ENCODE measurements at regions not wholly inside any gene's neighbourhood (a gene's known extent, or its start where the extent isn't known, plus 50 kb on each side); places are given as distances from the start of the nearest gene placed in this dataset.

DNA sequence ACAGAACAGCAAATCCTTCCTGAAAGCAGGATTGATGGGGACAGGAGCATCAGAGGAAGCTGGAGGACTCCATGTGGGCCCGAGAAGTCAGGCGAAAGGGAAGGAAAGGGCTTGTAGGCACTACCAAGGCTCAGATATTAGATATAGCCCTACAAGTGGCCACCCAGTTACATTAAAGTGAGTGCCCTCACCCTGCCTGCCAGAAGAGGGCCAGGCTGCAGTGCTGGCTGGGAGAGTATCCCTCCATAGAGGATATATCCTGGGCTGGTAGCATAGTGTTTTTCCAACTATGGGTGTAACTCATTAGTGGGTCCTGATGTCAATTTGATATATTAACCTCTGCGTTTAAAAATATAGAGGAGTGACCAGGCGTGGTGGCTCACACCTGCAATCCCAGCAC is 285.2 kb downstream of the MYCN start:
- TF ChIP-seq BACH2 (CRISPR knock-in tag; IDR thresholded peaks at IDR 0.05; ENCODE audit: borderline replicate concordance) (no peak), ARNTL (CRISPR knock-in tag; IDR thresholded peaks at IDR 0.05; ENCODE audit: borderline replicate concordance, low read depth) (no peak), RARB (CRISPR knock-in tag; IDR thresholded peaks at IDR 0.05) (no peak), ZFP3 (CRISPR knock-in tag; IDR thresholded peaks at IDR 0.05) (no peak), ZNF565 (CRISPR knock-in tag; conservative IDR thresholded peaks at IDR 0.05; ENCODE audit: low read depth) (no peak), ESRRG (CRISPR knock-in tag; IDR thresholded peaks at IDR 0.05) (no peak)
- TF ChIP-seq, protein P1, sequence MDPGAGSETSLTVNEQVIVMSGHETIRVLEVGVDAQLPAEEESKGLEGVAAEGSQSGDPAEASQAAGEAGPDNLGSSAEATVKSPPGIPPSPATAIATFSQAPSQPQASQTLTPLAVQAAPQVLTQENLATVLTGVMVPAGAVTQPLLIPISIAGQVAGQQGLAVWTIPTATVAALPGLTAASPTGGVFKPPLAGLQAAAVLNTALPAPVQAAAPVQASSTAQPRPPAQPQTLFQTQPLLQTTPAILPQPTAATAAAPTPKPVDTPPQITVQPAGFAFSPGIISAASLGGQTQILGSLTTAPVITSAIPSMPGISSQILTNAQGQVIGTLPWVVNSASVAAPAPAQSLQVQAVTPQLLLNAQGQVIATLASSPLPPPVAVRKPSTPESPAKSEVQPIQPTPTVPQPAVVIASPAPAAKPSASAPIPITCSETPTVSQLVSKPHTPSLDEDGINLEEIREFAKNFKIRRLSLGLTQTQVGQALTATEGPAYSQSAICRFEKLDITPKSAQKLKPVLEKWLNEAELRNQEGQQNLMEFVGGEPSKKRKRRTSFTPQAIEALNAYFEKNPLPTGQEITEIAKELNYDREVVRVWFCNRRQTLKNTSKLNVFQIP (CRISPR knock-in tag; IDR thresholded peaks at IDR 0.05; ENCODE audit: borderline replicate concordance, low read depth): no peak
- TF ChIP-seq, protein P2, sequence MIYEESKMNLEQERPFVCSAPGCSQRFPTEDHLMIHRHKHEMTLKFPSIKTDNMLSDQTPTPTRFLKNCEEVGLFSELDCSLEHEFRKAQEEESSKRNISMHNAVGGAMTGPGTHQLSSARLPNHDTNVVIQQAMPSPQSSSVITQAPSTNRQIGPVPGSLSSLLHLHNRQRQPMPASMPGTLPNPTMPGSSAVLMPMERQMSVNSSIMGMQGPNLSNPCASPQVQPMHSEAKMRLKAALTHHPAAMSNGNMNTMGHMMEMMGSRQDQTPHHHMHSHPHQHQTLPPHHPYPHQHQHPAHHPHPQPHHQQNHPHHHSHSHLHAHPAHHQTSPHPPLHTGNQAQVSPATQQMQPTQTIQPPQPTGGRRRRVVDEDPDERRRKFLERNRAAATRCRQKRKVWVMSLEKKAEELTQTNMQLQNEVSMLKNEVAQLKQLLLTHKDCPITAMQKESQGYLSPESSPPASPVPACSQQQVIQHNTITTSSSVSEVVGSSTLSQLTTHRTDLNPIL (CRISPR knock-in tag; IDR thresholded peaks at IDR 0.05; ENCODE audit: low read depth): no peak
- TF ChIP-seq, protein P3, sequence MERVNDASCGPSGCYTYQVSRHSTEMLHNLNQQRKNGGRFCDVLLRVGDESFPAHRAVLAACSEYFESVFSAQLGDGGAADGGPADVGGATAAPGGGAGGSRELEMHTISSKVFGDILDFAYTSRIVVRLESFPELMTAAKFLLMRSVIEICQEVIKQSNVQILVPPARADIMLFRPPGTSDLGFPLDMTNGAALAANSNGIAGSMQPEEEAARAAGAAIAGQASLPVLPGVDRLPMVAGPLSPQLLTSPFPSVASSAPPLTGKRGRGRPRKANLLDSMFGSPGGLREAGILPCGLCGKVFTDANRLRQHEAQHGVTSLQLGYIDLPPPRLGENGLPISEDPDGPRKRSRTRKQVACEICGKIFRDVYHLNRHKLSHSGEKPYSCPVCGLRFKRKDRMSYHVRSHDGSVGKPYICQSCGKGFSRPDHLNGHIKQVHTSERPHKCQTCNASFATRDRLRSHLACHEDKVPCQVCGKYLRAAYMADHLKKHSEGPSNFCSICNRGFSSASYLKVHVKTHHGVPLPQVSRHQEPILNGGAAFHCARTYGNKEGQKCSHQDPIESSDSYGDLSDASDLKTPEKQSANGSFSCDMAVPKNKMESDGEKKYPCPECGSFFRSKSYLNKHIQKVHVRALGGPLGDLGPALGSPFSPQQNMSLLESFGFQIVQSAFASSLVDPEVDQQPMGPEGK (CRISPR knock-in tag; IDR thresholded peaks at IDR 0.05; ENCODE audit: borderline replicate concordance): no peak
